Nephron progenitor cell (in vitro differentiated cells): ENCODE measurements at regions not wholly inside any gene's neighbourhood (a gene's known extent, or its start where the extent isn't known, plus 50 kb on each side); places are given as distances from the start of the nearest gene placed in this dataset.

Source experiments
- DNase-seq: peaks from one replicate; pipeline ENCODE4 v3.0.0; 2021
- H3K27ac Mint-ChIP-seq: 2 replicates; pipeline ENCODE4 v1.8.0; 2021; ENCODE audit warnings: mild to moderate bottlenecking, moderate library complexity, mixed read lengths
- H3K27me3 Mint-ChIP-seq: 2 replicates; pipeline ENCODE4 v1.8.0; 2021; ENCODE audit warnings: mild to moderate bottlenecking, low read depth, mixed read lengths; ENCODE audit not compliant: poor library complexity
- H3K36me3 Mint-ChIP-seq: 2 replicates; pipeline ENCODE4 v1.8.0; 2021; ENCODE audit warnings: low read depth, mixed read lengths
- H3K4me1 Mint-ChIP-seq: 2 replicates; pipeline ENCODE4 v1.8.0; 2021; ENCODE audit warnings: mixed read lengths
- H3K4me3 Mint-ChIP-seq: 2 replicates; pipeline ENCODE4 v1.8.0; 2021; ENCODE audit warnings: mild to moderate bottlenecking, moderate library complexity, mixed read lengths
- H3K9me3 Mint-ChIP-seq: 2 replicates; pipeline ENCODE4 v1.8.0; 2021; ENCODE audit warnings: mild to moderate bottlenecking, moderate library complexity, mixed read lengths
- TF ChIP-seq, protein P1 (sequence below): fragments of 200-600 bp; sonication (generic); IDR thresholded peaks from 2 replicates; pipeline ENCODE4 v1.5.0; 2021; ENCODE audit warnings: antibody characterized with exemption

GRCh38 chr5:142259758-142260157 is 65.1 kb downstream of the SPRY4 start:
- Mint-ChIP-seq H3K27ac (peak overlapping the region; percentile 75), H3K9me3 (peaks cover 13% of the 10 kb centered on the region), H3K27me3 (no peaks in the 10 kb centered on the region), H3K4me3 (no peak overlapping the region), H3K36me3 (peaks cover 6% of the 10 kb centered on the region), H3K4me1 (peaks cover 26% of the 10 kb centered on the region)
- DNase-seq = no peak
- TF ChIP-seq, protein P1, sequence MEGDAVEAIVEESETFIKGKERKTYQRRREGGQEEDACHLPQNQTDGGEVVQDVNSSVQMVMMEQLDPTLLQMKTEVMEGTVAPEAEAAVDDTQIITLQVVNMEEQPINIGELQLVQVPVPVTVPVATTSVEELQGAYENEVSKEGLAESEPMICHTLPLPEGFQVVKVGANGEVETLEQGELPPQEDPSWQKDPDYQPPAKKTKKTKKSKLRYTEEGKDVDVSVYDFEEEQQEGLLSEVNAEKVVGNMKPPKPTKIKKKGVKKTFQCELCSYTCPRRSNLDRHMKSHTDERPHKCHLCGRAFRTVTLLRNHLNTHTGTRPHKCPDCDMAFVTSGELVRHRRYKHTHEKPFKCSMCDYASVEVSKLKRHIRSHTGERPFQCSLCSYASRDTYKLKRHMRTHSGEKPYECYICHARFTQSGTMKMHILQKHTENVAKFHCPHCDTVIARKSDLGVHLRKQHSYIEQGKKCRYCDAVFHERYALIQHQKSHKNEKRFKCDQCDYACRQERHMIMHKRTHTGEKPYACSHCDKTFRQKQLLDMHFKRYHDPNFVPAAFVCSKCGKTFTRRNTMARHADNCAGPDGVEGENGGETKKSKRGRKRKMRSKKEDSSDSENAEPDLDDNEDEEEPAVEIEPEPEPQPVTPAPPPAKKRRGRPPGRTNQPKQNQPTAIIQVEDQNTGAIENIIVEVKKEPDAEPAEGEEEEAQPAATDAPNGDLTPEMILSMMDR = no peak

DNA sequence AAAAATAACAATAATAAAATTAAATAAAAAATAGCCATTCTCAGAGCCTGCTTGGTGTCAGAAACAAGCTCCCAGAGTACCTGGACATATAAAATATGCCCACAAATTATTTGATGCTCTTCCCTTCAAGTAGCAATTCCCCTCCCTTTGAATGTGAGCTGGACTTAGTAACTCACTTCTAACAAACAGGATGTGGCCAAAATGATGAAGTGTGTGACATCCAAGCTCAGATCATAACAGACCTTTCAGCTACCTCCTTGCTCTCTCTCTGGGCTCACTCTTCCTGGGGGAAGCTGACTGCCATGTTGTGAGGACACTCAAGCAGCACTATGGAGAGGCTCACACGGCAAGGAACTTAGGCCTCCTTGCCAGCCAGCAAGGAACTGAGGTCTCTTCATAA is 69.0 kb downstream of the SPRY4 start:
- Mint-ChIP-seq H3K4me1 (peaks cover 7% of the 10 kb centered on the region), H3K9me3 (peaks cover 13% of the 10 kb centered on the region), H3K27me3 (no peaks in the 10 kb centered on the region), H3K27ac (no peak overlapping the region), H3K36me3 (peaks cover 6% of the 10 kb centered on the region), H3K4me3 (no peak overlapping the region)
- TF ChIP-seq, protein P1 = no peak
- DNase-seq = no peak

GRCh38 chr5:142254431-142254830 is 70.4 kb downstream of the SPRY4 start:
- no peak for DNase-seq
- Mint-ChIP-seq H3K27me3 (peaks cover 4% of the 10 kb centered on the region), H3K4me1 (peaks cover 12% of the 10 kb centered on the region), H3K36me3 (peaks cover 6% of the 10 kb centered on the region), H3K27ac (peak overlapping the region; percentile 54), H3K9me3 (peaks cover 13% of the 10 kb centered on the region), H3K4me3 (no peak overlapping the region)
- TF ChIP-seq, protein P1 = no peak

DNA sequence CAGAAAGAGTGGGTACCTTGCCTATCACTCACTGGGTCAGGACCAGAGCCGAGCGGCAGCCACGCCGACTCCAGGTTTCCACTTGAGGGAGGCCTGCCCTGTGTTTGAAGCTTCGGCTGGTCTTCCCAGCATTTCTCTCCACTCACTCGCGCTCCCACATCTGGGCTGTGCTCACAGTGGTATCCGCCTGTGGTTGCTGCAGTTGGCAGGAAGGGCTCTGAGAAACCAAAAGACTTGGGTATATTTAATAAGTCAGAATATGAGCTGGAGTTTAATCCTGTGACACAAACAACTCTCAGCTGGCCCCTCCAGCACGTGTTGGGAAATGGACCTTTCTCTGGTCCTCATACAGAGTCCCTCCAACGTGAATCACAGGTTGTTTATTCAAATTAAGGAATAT is 70.9 kb downstream of the SPRY4 start:
- H3K4me3 Mint-ChIP-seq = no peak overlapping the region
- TF ChIP-seq, protein P1 = no peak
- H3K9me3 Mint-ChIP-seq = peaks cover 13% of the 10 kb centered on the region
- H3K27ac Mint-ChIP-seq = peak overlapping the region; percentile 54
- DNase-seq = no peak
- peaks cover 4% of the 10 kb centered on the region for H3K27me3 Mint-ChIP-seq
- peaks cover 17% of the 10 kb centered on the region for H3K4me1 Mint-ChIP-seq
- peaks cover 6% of the 10 kb centered on the region for H3K36me3 Mint-ChIP-seq

- TF ChIP-seq, protein P1 = no peak
- Mint-ChIP-seq H3K9me3 (no peaks in the 10 kb centered on the region), H3K27me3 (peaks cover 7% of the 10 kb centered on the region), H3K27ac (no peak overlapping the region), H3K36me3 (no peaks in the 10 kb centered on the region), H3K4me3 (no peak overlapping the region), H3K4me1 (peaks cover 51% of the 10 kb centered on the region)
- no peak for DNase-seq
Observed at GRCh38 chr5:142250119-142250518, 74.7 kb downstream of the SPRY4 start.

DNA sequence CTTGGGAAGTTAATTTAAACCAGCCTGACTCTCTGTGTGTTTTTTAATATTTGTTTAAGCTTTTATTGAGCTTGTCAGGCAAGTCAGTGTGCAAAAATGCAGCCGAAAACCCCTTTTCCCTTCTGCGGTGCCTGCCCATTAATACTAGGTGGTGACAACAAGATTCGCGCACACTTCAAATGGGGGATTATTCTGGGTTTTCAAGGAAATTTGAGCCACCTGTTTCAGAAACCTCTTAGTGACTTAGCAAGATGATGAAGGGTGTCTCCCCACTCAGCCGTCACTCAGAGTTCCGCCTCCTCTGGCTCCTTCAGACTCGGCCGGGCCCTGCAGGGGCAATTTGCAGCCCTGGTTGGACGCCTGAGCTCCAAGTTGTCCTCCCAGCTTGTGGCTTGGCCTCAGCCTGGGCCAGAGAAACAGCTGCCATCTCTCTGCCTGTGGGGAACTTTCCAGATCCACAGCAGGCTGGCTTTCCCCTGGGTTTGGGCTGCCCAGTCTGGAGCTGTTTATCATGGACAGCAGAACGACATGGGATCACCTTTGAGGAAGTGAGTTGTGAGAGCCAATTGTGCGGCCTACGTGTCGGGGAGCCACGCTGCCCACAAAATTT is 75.9 kb downstream of the SPRY4 start:
- Mint-ChIP-seq H3K27me3 (peaks cover 7% of the 10 kb centered on the region), H3K27ac (peak overlapping the region; percentile 46), H3K4me3 (no peak overlapping the region), H3K9me3 (no peaks in the 10 kb centered on the region), H3K4me1 (peaks cover 51% of the 10 kb centered on the region), H3K36me3 (no peaks in the 10 kb centered on the region)
- DNase-seq = peak; percentile 39
- TF ChIP-seq, protein P1 = no peak
